Spinal cord (tissue), 9 donors: ENCODE measurements at regions not wholly inside any gene's neighbourhood (a gene's known extent, or its start where the extent isn't known, plus 50 kb on each side); places are given as distances from the start of the nearest gene placed in this dataset.

ENCODE experiments used
- DNase-seq, 6 donors: peaks; one replicate each; pipeline versions ENCODE4 v3.0.0 to v3.0.0-alpha.2; 2013 to 2015; ENCODE audit warnings: low spot score in 6 of 6, low read depth in 4 of 6
- H3K27ac ChIP-seq: one replicate; pipeline ENCODE4 v1.5.1; 2013; ENCODE audit warnings: low read depth, low read length, control low read depth
- H3K27me3 ChIP-seq: one replicate; pipeline ENCODE4 v1.6.1; 2013; ENCODE audit warnings: low read length; ENCODE audit not compliant: control insufficient read depth, insufficient read depth
- H3K36me3 ChIP-seq: one replicate; pipeline ENCODE4 v1.6.1; 2013; ENCODE audit warnings: low read length; ENCODE audit not compliant: control insufficient read depth, insufficient read depth
- H3K4me1 ChIP-seq: one replicate; pipeline ENCODE4 v1.6.1; 2013; ENCODE audit warnings: low read length; ENCODE audit not compliant: control insufficient read depth, insufficient read depth
- H3K4me3 ChIP-seq: one replicate; pipeline ENCODE4 v1.5.1; 2013; ENCODE audit warnings: low read depth, low read length, control low read depth
- H3K9me3 ChIP-seq: one replicate; pipeline ENCODE4 v1.6.1; 2013; ENCODE audit warnings: low read length; ENCODE audit not compliant: control insufficient read depth, insufficient read depth
- WGBS: methylation state at CpG from one replicate; pipeline ENCODE4 v1.1.5; 2013; ENCODE audit warnings: missing lambda C conversion rate; ENCODE audit not compliant: insufficient coverage; 5-methylcytosine and 5-hydroxymethylcytosine counted together
- donor health status: healthy.

GRCh38 chr1:76003946-76004345 lies 70.6 kb upstream of the ST6GALNAC3 start:
- no CpG with 5 or more reads among the region's 1 CpG for WGBS
- Histone ChIP-seq H3K27ac (no peak overlapping the region), H3K36me3 (no peaks in the 10 kb centered on the region), H3K27me3 (no peaks in the 10 kb centered on the region), H3K9me3 (no peaks in the 10 kb centered on the region), H3K4me1 (no peaks in the 10 kb centered on the region), H3K4me3 (no peak overlapping the region)
- no peak for DNase-seq

GRCh38 chr1:76005765-76006164 lies 68.8 kb upstream of the ST6GALNAC3 start:
- H3K27me3 ChIP-seq, result no peaks in the 10 kb centered on the region
- 100% methylated on average over 1 of the region's 4 CpGs for WGBS
- H3K4me3 ChIP-seq, result no peak overlapping the region
- peak in 1 of 6 donors; percentile 14 for DNase-seq
- H3K9me3 ChIP-seq, result no peaks in the 10 kb centered on the region
- H3K27ac ChIP-seq, result no peak overlapping the region
- H3K4me1 ChIP-seq, result no peaks in the 10 kb centered on the region
- no peaks in the 10 kb centered on the region for H3K36me3 ChIP-seq

GRCh38 chr1:76006234-76006633 lies 68.3 kb upstream of the ST6GALNAC3 start:
- H3K27ac ChIP-seq, result no peak overlapping the region
- DNase-seq, result no peak
- H3K4me3 ChIP-seq, result no peak overlapping the region
- no CpG with 5 or more reads among the region's 1 CpG for WGBS
- H3K9me3 ChIP-seq, result no peaks in the 10 kb centered on the region
- no peaks in the 10 kb centered on the region for H3K27me3 ChIP-seq
- no peaks in the 10 kb centered on the region for H3K4me1 ChIP-seq
- no peaks in the 10 kb centered on the region for H3K36me3 ChIP-seq

DNA sequence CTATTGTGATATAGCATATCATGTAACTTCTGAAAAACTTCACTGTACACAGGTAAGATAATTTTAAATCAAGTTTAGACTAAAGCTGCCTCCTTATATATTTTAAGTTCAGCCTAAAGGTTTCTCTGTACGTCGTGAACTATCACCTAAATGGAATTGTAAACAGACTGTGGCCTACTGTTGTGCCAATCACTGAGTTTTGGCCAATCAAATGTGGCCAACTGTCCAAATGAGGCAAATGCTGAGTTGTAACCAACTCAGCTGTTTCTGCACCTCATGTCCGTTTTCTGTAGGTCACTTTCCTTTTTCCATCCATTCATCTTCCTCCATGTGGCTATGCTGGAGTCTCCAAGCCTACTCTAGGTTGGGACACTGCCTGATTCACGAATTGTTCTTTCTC lies 63.7 kb upstream of the ST6GALNAC3 start:
- Histone ChIP-seq H3K27me3 (no peaks in the 10 kb centered on the region), H3K4me3 (no peak overlapping the region)
- no peak for DNase-seq

DNA sequence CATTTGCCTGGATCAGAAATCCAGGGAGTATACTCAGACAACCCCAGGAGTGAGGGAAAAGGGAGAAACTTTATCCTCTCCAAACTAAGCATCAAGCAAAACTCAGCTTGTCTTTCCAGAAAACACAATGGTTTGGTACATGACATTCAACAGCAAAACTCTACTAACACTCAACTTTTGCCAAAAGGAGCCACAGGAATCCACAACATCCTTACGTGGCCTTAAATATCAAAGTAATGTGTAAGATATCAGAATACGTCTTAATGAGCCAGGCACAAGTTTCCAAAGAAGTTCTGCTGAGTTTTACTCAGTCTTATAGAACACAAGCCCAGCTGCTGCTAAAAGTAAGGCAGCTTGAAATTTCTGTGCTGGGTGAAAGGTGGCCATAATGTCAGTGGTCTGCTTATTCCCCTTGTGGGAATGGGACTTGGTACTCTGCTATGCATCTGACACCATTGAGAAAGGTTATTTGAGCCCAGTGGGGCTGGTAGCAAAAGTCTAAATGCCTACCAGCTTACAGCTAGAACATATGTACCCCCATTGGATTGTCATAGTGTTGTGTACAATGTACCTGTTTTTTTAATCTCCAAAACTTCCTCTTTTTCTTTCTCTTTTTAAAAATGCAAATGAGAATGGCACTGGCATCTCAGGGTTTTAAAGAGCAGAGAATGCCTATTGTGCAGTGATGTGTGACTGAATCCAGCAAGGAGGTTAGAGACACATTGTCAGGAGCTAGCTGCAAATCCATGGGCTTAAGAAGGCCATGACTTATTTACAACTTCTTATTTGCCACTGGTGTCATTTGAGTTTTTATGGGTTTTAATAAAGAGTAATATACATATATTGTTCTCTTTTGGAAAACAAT lies 62.0 kb upstream of the ST6GALNAC3 start:
- Histone ChIP-seq H3K4me1 (no peaks in the 10 kb centered on the region), H3K27ac (no peak overlapping the region), H3K9me3 (no peaks in the 10 kb centered on the region), H3K27me3 (no peaks in the 10 kb centered on the region), H3K36me3 (no peaks in the 10 kb centered on the region), H3K4me3 (no peak overlapping the region)
- WGBS, result 100% methylated on average over 1 of the region's 2 CpGs
- DNase-seq, result no peak

More for the DNA sequence above, 63.7 kb upstream of the ST6GALNAC3 start:
- 90% methylated on average over 3 of the region's 4 CpGs for WGBS
- no peaks in the 10 kb centered on the region for H3K36me3 ChIP-seq
- H3K27ac ChIP-seq, result no peak overlapping the region
- no peaks in the 10 kb centered on the region for H3K9me3 ChIP-seq
- H3K4me1 ChIP-seq, result no peaks in the 10 kb centered on the region

- Histone ChIP-seq H3K27me3 (no peaks in the 10 kb centered on the region), H3K27ac (no peak overlapping the region), H3K9me3 (no peaks in the 10 kb centered on the region), H3K4me3 (no peak overlapping the region), H3K36me3 (no peaks in the 10 kb centered on the region), H3K4me1 (no peaks in the 10 kb centered on the region)
- DNase-seq, result no peak
These were observed 61.4 kb upstream of the ST6GALNAC3 start for GRCh38 chr1:76013206-76013581.

- no peak overlapping the region for H3K27ac ChIP-seq
- no peaks in the 10 kb centered on the region for H3K9me3 ChIP-seq
- no peaks in the 10 kb centered on the region for H3K4me1 ChIP-seq
- DNase-seq, result no peak
- no CpG with 5 or more reads among the region's 1 CpG for WGBS
- H3K36me3 ChIP-seq, result no peaks in the 10 kb centered on the region
- no peak overlapping the region for H3K4me3 ChIP-seq
- no peaks in the 10 kb centered on the region for H3K27me3 ChIP-seq
These were observed 59.0 kb upstream of the ST6GALNAC3 start for GRCh38 chr1:76015478-76016103.

DNA sequence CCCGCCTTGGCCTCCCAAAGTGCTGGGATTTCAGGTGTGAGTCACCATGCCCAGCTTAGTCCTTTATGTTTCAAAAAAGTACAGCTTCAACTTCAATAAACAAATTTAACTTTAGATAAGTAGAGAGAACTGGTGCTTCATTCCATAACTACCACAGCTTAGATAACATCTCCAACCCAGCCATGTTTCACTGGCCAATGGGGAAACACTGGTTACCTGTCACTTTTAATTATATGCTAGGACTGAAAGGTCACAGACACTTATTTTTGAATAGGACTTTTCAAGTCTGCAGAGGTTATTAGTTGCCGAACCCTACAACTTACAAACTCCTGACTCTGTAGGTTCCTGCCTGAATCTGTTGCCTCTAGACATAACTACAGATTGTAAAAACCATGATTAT lies 56.5 kb upstream of the ST6GALNAC3 start:
- Histone ChIP-seq H3K4me1 (no peaks in the 10 kb centered on the region), H3K27ac (no peak overlapping the region), H3K9me3 (no peaks in the 10 kb centered on the region), H3K36me3 (no peaks in the 10 kb centered on the region), H3K4me3 (no peak overlapping the region), H3K27me3 (no peaks in the 10 kb centered on the region)
- DNase-seq, result no peak
- 0% methylated on average over 1 of the region's 2 CpGs for WGBS

DNA sequence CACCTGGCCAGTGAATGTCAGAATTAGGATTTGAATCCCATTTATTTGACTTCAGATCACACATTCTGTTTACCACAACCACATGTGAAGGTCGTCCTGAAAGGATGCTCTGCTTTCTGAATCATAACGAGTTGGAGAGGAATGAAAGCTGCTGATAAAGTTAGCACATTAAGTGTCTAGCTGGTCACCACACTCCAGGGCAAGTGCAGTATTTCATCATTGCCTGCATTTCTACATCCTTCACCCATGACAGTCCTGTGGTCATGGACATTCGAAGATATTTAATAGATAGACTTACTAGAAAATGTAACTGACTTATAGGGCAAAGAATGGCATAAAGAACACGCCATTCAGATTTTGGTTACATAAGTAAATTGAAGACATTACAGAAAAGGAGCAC lies 52.7 kb upstream of the ST6GALNAC3 start:
- H3K9me3 ChIP-seq, result no peaks in the 10 kb centered on the region
- H3K27ac ChIP-seq, result no peak overlapping the region
- H3K4me3 ChIP-seq, result no peak overlapping the region
- H3K36me3 ChIP-seq, result no peaks in the 10 kb centered on the region
- no CpG with 5 or more reads among the region's 4 CpGs for WGBS
- H3K4me1 ChIP-seq, result no peaks in the 10 kb centered on the region
- DNase-seq, result no peak
- no peaks in the 10 kb centered on the region for H3K27me3 ChIP-seq
